GM23338 (cell line): ENCODE measurements at regions not wholly inside any gene's neighbourhood (a gene's known extent, or its start where the extent isn't known, plus 50 kb on each side); places are given as distances from the start of the nearest gene placed in this dataset.

Experiments used
- CREB1 ChIP-seq: fragments of 250-450 bp; sonication (Bioruptor Pico); IDR thresholded peaks from 2 replicates; pipeline ENCODE4 v1.5.0; 2020; ENCODE audit warnings: low read depth, mild to moderate bottlenecking, moderate library complexity
- EZH2 ChIP-seq: fragments of 200-600 bp; sonication (generic); IDR thresholded peaks from one replicate; pipeline ENCODE4 v1.8.0; 2017; ENCODE audit warnings: antibody characterized with exemption, mild to moderate bottlenecking, low read depth; ENCODE audit not compliant: unreplicated experiment
- EZH2phosphoT487 ChIP-seq: fragments of 200-600 bp; sonication (generic); IDR thresholded peaks from one replicate; pipeline ENCODE4 v1.8.1; 2018; ENCODE audit warnings: antibody characterized with exemption; ENCODE audit not compliant: unreplicated experiment
- POLR2AphosphoS5 ChIP-seq: IDR thresholded peaks from 2 replicates; pipeline ENCODE4 v1.6.1; 2016; ENCODE audit warnings: antibody characterized with exemption, low read depth
- TF ChIP-seq, protein P1 (sequence below), 2 experiments: fragments of 200-600 bp in 1 of 2; sonication (generic) in 1 of 2; conservative IDR thresholded peaks; 2 replicates each; pipeline versions ENCODE4 v1.5.1 to v1.6.1; 2016 to 2017; ENCODE audit warnings: antibody characterized with exemption in 2 of 2, low read depth in 2 of 2, mild to moderate bottlenecking in 2 of 2, moderate library complexity in 1 of 2
- TF ChIP-seq, protein P2 (sequence below): IDR thresholded peaks from 2 replicates; pipeline ENCODE4 v1.6.1; 2016; ENCODE audit warnings: antibody characterized with exemption

DNA sequence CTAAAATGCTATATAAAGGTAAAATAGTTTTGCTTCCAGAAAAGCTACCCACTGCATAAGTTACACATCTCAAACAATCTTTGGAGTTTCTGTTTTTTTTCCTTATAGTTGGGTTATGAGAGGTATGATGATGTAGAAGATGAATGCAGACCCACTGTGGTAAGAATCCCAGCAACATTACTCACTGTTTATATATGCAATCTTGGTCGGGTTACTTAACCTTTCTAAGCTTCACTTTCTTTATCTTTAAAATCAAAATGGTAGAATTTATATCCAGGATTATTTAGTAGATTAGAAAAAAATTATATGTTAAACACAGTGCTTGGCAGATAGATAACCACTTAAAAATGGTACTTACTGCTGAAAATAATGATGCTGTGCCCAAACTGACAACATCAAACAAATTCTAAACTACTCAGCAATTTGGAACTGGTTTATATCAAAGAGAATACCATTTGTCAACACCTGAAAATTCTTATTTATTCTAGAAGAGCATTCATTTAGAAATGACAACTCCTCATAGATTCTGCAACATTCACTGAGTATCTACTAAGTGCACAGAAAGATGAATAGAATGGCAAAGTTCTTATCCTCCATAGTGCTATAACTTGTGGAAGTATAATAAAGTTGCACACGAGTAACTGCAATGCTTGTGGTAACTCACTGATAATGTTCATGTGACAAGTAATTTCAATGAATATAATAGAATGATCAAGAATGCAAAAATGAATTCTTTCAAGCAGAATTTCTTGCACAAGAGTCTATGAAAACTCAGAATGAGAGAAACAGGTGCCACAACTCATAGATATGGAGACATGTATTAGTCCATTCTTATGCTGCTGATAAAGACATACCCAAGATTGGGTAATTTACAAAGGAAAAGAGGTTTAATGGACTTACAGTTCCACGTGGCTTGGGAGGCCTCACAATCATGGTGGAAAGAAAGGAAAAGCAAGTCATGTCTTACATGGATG, 129.0 kb upstream of the SLC7A14 start:
- TF ChIP-seq, protein P1, sequence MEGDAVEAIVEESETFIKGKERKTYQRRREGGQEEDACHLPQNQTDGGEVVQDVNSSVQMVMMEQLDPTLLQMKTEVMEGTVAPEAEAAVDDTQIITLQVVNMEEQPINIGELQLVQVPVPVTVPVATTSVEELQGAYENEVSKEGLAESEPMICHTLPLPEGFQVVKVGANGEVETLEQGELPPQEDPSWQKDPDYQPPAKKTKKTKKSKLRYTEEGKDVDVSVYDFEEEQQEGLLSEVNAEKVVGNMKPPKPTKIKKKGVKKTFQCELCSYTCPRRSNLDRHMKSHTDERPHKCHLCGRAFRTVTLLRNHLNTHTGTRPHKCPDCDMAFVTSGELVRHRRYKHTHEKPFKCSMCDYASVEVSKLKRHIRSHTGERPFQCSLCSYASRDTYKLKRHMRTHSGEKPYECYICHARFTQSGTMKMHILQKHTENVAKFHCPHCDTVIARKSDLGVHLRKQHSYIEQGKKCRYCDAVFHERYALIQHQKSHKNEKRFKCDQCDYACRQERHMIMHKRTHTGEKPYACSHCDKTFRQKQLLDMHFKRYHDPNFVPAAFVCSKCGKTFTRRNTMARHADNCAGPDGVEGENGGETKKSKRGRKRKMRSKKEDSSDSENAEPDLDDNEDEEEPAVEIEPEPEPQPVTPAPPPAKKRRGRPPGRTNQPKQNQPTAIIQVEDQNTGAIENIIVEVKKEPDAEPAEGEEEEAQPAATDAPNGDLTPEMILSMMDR (conservative IDR thresholded peaks at IDR 0.05; ENCODE audit: low read depth in 2 of 2): no peak
- TF ChIP-seq EZH2phosphoT487: no peak
- no peak for TF ChIP-seq POLR2AphosphoS5
- no peak for TF ChIP-seq CREB1 (CRISPR knock-in tag)
- TF ChIP-seq EZH2: no peak
- TF ChIP-seq, protein P2, sequence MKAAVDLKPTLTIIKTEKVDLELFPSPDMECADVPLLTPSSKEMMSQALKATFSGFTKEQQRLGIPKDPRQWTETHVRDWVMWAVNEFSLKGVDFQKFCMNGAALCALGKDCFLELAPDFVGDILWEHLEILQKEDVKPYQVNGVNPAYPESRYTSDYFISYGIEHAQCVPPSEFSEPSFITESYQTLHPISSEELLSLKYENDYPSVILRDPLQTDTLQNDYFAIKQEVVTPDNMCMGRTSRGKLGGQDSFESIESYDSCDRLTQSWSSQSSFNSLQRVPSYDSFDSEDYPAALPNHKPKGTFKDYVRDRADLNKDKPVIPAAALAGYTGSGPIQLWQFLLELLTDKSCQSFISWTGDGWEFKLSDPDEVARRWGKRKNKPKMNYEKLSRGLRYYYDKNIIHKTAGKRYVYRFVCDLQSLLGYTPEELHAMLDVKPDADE: no peak
